ENCODE measurements at regions not wholly inside any gene's neighbourhood (a gene's known extent, or its start where the extent isn't known, plus 50 kb on each side); places are given as distances from the start of the nearest gene placed in this dataset.

GRCh38 chr5:169415371-169415770 lies 114.4 kb upstream of the SLIT3 start:
- TF ChIP-seq, protein P1, sequence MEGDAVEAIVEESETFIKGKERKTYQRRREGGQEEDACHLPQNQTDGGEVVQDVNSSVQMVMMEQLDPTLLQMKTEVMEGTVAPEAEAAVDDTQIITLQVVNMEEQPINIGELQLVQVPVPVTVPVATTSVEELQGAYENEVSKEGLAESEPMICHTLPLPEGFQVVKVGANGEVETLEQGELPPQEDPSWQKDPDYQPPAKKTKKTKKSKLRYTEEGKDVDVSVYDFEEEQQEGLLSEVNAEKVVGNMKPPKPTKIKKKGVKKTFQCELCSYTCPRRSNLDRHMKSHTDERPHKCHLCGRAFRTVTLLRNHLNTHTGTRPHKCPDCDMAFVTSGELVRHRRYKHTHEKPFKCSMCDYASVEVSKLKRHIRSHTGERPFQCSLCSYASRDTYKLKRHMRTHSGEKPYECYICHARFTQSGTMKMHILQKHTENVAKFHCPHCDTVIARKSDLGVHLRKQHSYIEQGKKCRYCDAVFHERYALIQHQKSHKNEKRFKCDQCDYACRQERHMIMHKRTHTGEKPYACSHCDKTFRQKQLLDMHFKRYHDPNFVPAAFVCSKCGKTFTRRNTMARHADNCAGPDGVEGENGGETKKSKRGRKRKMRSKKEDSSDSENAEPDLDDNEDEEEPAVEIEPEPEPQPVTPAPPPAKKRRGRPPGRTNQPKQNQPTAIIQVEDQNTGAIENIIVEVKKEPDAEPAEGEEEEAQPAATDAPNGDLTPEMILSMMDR (IDR thresholded peaks at IDR 0.05; ENCODE audit: insufficient read depth, low read length), result no peak
- TF ChIP-seq POLR2AphosphoS5 (IDR thresholded peaks at IDR 0.05; ENCODE audit: low read depth) (no peak), REST (IDR thresholded peaks at IDR 0.05; ENCODE audit: insufficient replicate concordance, low read depth) (no peak)

Measured in HL-60 (cell line).